GM08714 (cell line): ENCODE measurements at regions not wholly inside any gene's neighbourhood (a gene's known extent, or its start where the extent isn't known, plus 50 kb on each side); places are given as distances from the start of the nearest gene placed in this dataset.

Source experiments
- H3K4me3 ChIP-seq: fragments of 200-500 bp; sonication (Bioruptor generic); 2 replicates; pipeline ENCODE4 v1.5.1; 2014; ENCODE audit warnings: mild to moderate bottlenecking, low read length, inconsistent platforms
- ZNF274 ChIP-seq: IDR thresholded peaks from 2 replicates; pipeline ENCODE4 v1.6.1; 2012; ENCODE audit warnings: mild to moderate bottlenecking, low read depth, low read length

DNA sequence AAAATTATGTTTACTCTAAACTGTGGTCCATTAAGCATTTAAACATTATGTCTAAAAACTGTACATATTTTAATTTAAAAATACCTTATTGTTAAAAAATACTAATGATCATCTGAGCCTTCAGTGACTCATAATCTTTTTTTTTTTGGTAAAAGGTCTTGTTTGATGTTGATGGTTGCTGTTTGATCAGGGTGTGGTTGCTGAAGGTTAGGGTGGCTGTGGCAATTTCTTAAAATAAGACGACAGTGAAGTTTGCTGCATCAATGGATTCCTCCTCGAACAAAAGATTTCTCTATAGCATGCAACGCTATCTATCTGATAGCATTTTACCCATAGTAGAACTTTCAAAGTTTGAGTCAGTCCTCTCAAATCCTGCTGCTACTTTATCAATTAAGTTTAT, 180.0 kb upstream of the AHR start:
- no peak overlapping the region for H3K4me3 ChIP-seq
- no peak for TF ChIP-seq ZNF274

DNA sequence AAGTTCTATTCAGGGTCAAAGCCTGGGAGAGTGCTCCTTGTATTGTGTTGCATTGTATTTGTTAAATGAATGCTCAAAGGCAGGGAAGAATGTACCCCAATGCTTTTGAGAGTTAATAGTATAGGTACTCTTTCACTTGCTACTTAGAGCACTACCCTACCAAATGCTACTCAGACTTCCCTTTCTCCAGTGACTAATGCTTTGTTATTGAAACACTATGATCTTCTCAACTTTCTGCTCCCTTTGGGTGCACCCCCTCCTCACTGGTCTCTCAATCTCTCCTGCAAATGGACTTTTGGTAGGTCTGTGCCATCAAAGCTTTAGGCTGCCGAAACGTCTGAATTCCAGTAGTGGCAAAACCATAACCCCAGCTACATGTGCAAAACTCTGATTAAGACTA, 177.7 kb upstream of the AHR start:
- no peak for TF ChIP-seq ZNF274
- no peak overlapping the region for H3K4me3 ChIP-seq

DNA sequence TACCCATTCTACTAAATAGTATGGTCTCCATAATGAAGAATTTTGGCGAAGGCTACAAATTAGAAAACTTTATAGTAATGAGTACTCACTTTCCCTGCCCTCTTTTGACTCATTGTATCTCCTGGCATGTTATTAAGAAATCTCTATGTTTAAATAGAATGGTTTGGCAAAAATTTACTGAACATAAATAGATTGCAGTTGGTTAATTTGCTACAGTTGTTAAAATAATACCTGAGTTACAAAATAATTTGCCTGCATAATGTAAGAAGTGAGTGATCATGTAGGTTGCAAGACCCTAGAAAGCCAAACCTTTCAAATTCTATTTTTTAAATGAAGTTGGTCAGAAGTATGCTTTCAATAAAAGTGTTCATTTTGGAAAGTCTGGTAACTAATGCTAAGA, 176.8 kb upstream of the AHR start:
- TF ChIP-seq ZNF274, result no peak

DNA sequence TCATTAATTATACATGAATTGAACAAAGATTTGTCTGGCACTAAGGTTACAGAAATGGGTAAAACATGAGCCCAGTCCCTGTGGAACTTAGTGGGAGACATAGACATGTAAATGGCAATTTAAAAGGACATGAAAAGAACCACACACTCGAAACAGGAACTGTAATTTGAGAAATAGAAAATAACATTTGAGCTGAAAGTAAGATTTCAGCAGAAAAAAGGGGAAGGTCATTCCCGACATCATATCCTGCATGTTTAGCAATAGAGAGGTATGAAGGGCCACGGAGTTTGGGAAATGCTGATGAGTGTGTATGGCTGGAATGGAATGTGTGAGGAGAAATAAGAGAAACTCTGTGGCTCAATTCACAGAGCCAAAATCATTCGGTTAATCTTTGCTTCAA, 175.4 kb upstream of the AHR start:
- no peak for TF ChIP-seq ZNF274
- H3K4me3 ChIP-seq, result no peak overlapping the region

More for the DNA sequence above, 176.8 kb upstream of the AHR start:
- no peak overlapping the region for H3K4me3 ChIP-seq

DNA sequence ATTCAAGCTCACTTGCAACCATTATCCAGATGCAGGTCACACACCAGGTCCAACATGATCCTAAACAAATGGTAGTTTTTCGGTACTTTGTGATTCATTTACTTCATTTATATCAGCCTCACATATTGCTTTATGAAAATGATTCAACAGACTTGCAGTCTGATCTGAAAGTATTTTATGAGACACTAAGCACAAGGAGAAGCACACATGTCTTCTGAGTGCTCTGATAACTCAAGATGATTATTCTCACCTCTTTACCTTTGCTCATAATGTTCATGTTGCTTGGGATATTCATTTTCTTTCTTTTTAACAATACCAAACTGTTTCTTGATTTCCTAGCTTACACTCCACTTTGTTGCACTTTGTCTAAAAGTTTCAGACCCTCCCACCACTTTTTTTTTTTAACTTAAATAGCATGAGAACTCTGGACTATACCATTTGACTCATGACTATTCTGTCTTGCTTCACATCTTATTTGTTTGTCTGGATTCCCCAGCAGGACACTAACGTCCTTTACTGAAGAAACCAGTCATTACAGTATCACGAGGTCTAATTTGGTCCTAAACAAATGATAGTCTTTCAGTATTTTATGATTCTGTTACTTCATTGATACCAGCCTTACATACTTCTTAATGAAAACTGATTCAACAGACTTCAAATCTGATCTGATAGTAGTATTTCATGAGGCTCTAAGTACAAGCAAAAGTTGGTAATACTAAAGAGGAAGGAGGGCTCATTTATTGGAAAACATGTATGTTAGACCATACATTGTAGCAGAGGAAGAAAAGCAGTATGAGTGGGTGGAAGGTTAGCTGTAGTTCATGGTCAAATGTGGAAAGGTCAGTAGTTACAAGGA, 171.8 kb upstream of the AHR start:
- no peak for TF ChIP-seq ZNF274
- H3K4me3 ChIP-seq, result no peak overlapping the region

DNA sequence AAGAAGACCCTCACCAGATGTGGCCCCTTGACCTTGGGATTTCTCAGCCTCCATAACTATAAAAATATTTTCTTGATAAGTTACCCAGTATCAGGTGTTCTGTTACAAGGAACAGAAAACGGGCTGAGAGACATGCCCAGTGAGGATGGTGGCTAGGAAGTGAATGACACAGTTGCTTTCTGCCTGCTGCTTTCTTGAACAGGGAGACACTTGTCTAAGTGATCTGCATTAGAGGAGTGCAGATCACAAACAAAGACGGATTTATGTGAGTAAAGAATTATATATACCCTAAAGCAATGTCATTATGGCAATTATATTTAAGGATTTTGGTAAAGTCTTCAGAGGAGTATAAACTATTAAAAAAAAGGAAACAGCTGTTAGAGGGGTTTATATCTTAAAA, 169.2 kb upstream of the AHR start:
- no peak overlapping the region for H3K4me3 ChIP-seq
- TF ChIP-seq ZNF274, result no peak

DNA sequence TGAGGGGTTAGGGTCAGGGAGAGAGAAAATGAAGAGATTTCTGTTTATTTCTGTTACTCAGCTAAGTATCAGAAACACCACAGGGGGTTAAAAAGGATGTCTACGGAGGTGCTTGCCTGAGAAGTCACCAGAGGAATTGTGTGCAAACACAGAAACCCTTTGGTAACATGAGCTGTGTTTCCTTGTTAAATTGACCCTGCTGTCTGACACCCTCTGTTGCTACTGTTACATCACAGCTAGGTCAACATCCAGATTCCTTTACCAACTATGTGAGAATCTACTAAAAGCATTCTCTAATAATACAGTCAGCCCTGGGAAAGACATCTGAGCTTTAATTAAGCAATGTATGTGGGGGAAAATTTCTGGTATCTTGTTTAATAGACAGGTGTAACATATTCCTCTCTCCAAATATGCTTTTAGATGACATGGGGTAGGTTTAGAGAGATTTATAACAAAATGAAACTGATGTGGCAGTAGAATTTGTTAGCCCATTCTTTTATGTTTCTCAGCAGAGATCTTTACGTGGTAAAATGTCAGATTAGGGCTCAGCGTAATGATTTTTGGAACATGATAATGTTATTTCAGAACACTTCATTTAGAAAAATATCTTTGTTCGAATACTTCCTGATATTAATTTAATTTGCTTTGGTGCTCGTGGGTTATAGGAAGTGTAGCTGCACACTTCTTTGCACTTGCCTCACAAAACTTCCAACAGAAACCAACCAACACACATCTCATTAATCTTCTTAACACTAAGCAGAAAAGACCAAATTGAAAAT, 168.0 kb upstream of the AHR start:
- TF ChIP-seq ZNF274, result no peak
- H3K4me3 ChIP-seq, result no peak overlapping the region

DNA sequence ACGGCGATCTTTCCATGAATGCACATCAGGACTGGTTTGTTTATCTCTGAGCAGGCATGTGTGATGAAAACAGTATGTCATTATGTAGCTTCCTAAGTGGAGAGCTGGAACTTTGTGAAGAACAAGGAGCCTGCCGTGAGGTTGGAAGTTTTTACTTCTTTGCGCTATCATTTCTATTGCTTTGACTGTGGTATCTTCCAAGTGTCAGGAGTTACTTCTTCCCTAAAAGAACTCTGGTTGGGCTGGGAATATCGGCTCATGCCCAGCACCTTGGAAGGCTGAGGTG, 167.4 kb upstream of the AHR start:
- no peak for TF ChIP-seq ZNF274
- no peak overlapping the region; the same call in 1 of the 2 replicates for H3K4me3 ChIP-seq

DNA sequence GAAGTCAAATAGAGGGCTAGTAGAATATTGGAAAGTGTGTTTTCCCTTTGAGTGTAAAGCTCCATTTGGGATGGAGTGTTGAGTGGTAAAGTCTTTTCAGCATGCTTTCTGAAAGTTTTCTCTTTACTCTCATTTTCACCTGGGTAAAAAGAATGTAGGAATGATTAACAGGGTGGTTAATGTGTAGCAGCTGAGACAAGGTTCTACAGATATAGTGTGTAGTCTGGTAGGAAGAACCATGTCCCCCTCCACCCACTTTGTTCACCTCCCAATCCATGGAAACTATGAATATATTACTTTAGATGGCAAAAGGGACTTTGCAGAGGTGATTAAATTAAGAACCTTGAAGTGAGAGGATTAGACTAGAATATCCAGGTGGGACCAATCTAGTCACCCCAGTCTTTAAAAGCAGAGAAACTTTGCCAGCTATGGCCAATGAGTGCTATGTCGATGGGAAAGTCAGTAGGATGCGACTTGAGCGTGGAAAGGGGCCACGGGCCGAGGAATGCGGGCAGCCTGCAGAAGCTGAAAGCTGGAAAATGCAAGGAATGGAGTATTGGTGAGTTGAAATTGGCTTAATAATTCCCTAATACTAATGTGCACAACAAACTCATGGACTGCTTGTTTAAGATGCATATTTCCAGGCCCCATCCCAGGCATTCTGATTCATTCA, 166.3 kb upstream of the AHR start:
- no peak for TF ChIP-seq ZNF274
- H3K4me3 ChIP-seq, result peak overlapping the region; percentile 20; the same call in 1 of the 2 replicates

DNA sequence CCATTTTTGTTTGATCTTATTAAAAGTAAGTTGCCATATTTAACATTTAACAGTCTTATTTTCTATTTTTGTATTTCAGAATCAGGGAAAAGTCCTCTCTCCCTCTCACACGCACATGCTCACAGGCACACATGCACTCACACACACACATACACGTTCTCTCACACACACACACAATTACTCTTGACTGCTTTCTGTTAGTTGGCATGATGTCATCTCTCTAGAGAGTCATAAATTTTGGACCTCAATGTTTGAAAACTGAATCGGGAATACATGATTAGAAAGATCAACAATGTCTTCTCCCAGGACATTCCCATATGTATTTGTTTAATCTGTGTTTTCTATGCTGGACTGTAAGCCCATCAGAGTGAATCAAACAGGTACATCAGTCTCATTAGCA, 165.7 kb upstream of the AHR start:
- TF ChIP-seq ZNF274, result no peak
- no peak overlapping the region for H3K4me3 ChIP-seq

DNA sequence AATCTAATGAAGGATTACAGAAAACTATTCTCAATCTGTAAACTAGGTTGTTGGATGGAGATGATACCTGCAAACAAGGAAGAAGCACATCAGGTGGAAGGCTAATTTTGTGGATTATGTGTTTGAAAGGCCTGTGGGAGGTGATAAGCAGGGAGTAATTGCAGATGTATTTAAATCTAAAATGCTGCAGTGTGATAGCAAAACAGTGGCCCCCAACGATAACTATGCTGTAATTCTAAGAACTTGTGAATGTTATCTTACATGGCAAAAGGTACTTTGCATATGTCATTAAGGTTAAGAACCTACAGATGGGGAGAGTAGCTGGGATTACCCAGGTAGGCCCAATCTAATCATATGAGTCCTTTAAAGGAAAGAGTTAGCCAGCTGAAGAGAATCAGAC, 164.5 kb upstream of the AHR start:
- TF ChIP-seq ZNF274, result no peak
- H3K4me3 ChIP-seq, result no peak overlapping the region; the same call in 1 of the 2 replicates

DNA sequence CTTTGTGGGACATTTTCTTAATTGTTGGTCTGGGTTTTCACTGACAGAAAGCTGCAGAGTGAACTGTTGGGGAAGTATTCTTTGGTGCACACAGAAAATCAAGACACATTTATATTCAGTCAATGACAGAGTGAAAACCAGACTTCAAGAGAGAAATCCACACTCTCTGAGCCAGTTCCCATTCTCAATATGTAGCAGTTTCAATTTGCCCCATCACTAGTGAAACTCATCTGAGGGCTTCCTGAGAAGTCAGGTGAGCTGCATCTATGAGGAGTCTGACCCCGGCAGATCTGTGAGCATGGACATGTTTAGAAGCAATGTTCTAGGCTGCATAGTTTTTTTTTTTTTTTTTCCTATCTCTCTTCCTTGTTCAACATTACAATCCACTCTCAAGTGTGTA, 163.7 kb upstream of the AHR start:
- no peak overlapping the region; the same call in 1 of the 2 replicates for H3K4me3 ChIP-seq
- no peak for TF ChIP-seq ZNF274

DNA sequence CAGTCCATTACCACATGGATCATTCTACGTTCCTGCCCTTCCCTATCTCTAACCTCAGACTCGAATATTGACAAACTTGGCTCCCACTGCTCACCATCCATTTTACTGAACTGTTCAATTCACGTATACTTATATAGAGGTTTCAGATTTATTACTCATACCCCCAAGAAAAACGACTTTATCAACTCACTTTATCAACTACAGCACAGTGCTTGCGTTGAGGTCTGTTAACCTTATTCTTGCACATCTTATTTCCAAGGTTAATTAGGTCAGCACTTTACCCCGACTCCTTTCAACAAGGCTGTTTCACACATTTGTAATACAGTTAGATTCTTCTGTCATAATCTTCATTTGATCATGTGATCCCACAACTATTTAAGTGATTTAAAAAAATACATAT, 162.3 kb upstream of the AHR start:
- no peak for TF ChIP-seq ZNF274
- no peak overlapping the region for H3K4me3 ChIP-seq

DNA sequence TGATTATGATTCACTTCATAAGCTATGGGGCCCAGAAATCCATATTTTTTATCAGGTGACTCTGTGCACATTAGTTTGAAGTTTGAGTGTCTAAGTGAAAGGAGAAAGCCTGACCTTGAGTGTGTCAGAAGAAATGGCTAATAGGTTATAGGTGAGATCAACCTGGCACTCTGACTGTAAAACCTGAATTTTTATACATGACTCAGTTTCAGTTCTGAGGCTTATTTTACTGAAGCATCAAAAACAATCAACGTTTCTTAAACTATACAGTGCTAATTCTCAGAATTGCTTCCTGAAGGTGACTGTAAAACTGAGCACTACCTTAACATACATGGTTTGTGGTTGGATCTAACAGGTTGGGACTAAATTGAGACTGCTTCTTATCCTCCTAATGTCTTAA, 159.4 kb upstream of the AHR start:
- TF ChIP-seq ZNF274, result no peak
- no peak overlapping the region for H3K4me3 ChIP-seq

DNA sequence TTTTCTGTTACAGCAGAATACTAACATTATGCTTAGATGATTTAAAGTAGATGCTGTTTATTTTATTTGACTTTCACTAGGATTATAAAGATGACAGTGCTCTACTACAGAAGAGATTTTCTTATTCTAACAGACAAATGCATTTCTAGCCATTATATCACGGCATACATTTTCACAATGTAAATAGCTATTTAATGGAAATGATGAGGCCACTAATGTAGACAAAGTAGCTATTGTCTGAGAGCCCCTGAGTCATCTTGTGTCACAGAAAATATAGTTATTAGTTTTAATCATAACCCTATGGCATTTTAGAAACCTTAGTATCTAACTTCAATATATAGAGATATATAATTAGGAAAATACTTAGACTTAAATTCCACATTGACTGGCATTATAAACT, 158.0 kb upstream of the AHR start:
- no peak overlapping the region for H3K4me3 ChIP-seq
- no peak for TF ChIP-seq ZNF274
